DND-41 (cell line): ENCODE measurements at regions not wholly inside any gene's neighbourhood (a gene's known extent, or its start where the extent isn't known, plus 50 kb on each side); places are given as distances from the start of the nearest gene placed in this dataset.

Source experiments
- ATAC-seq: fragments of 200-7000 bp; cut with Tn5 transposase; 3 replicates; pipeline ENCODE4 v1.9.1; 2021; ENCODE audit warnings: low read depth; ENCODE audit not compliant: insufficient read depth
- DNase-seq: peaks from one replicate; pipeline ENCODE4 v3.0.0-alpha.2; 2020
- H2AFZ ChIP-seq: 2 replicates; pipeline ENCODE4 v1.6.0; 2012; ENCODE audit warnings: low read depth, low read length
- H3K27ac ChIP-seq: 2 replicates; pipeline ENCODE4 v1.5.1; 2012; ENCODE audit warnings: low read length, inconsistent platforms
- H3K27me3 ChIP-seq: fragments of 200-600 bp; sonication (generic); 2 replicates; pipeline ENCODE4 v1.6.0; 2012; ENCODE audit warnings: low read length, mild to moderate bottlenecking, inconsistent platforms; ENCODE audit not compliant: insufficient read depth, poor library complexity
- H3K36me3 ChIP-seq: 2 replicates; pipeline ENCODE4 v1.5.1; 2012; ENCODE audit warnings: low read length, inconsistent platforms; ENCODE audit not compliant: insufficient read depth
- H3K4me1 ChIP-seq: 2 replicates; pipeline ENCODE4 v1.5.1; 2012; ENCODE audit warnings: mild to moderate bottlenecking, low read length; ENCODE audit not compliant: insufficient read depth
- H3K4me2 ChIP-seq: 2 replicates; pipeline ENCODE4 v1.6.0; 2012; ENCODE audit warnings: mild to moderate bottlenecking, moderate library complexity, low read length, inconsistent platforms; ENCODE audit not compliant: insufficient read depth
- H3K4me3 ChIP-seq, 2 experiments: fragments of 200-600 bp in 1 of 2; shearing (Covaris generic) in 1 of 2; 2 replicates each; pipeline ENCODE4 v1.5.1; 2012 to 2016; ENCODE audit warnings: inconsistent platforms in 2 of 2, low read length in 2 of 2, mild to moderate bottlenecking in 2 of 2, low read depth in 1 of 2, moderate library complexity in 1 of 2
- H3K79me2 ChIP-seq: 2 replicates; pipeline ENCODE4 v1.6.0; 2012; ENCODE audit warnings: low read length, inconsistent platforms; ENCODE audit not compliant: insufficient read depth
- H3K9ac ChIP-seq: 2 replicates; pipeline ENCODE4 v1.6.0; 2012; ENCODE audit warnings: low read depth, mild to moderate bottlenecking, inconsistent platforms, low read length, moderate library complexity
- H3K9me3 ChIP-seq: 2 replicates; pipeline ENCODE4 v1.5.1; 2012; ENCODE audit warnings: low read length, moderate library complexity, mild to moderate bottlenecking, inconsistent platforms; ENCODE audit not compliant: insufficient read depth, severe bottlenecking
- H4K20me1 ChIP-seq: 2 replicates; pipeline ENCODE4 v1.6.0; 2012; ENCODE audit warnings: low read length; ENCODE audit not compliant: insufficient read depth
- EZH2 ChIP-seq: IDR thresholded peaks from 3 replicates; pipeline ENCODE4 v1.6.1; 2012; ENCODE audit warnings: borderline replicate concordance, low read depth, mild to moderate bottlenecking, moderate library complexity, low read length, inconsistent platforms; ENCODE audit not compliant: severe bottlenecking
- TF ChIP-seq, protein P1 (sequence below): IDR thresholded peaks from 2 replicates; pipeline ENCODE4 v1.5.1; 2012; ENCODE audit warnings: borderline replicate concordance, low read length, moderate library complexity, mild to moderate bottlenecking; ENCODE audit not compliant: poor library complexity, severe bottlenecking; ENCODE audit errors: extremely low read depth

DNA sequence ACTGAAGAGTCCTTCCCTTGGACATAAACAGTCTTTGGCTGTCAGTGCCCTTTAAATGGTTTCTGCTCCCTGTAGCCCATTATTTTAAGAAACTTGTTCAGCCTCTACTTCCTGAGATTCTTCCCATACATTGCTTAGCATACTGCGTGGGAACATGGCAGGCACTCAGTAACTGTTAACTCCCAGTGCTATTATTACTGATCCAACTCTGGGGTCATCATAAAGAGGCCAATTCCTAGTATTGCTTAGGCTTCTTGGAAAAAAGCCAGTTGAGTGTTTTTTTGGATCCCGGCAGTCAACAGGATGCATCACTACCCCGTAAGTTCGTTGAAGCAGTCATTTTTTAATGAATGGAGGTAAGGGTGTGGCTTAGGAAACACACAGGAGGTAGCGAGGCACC is 206.2 kb upstream of the ADAMTS9 start:
- H3K4me3 ChIP-seq, result no peak overlapping the region
- DNase-seq (no peak), ATAC-seq (no peak)
- H2AFZ ChIP-seq, result no peak overlapping the region
- no peak overlapping the region for H3K27ac ChIP-seq
- no peaks in the 10 kb centered on the region for H3K79me2 ChIP-seq
- H3K36me3 ChIP-seq, result no peaks in the 10 kb centered on the region
- no peak overlapping the region for H3K9ac ChIP-seq
- no peaks in the 10 kb centered on the region for H3K9me3 ChIP-seq
- no peaks in the 10 kb centered on the region for H3K27me3 ChIP-seq
- H3K4me2 ChIP-seq, result no peak overlapping the region
- no peaks in the 10 kb centered on the region for H4K20me1 ChIP-seq
- no peaks in the 10 kb centered on the region for H3K4me1 ChIP-seq
- TF ChIP-seq, protein P1, sequence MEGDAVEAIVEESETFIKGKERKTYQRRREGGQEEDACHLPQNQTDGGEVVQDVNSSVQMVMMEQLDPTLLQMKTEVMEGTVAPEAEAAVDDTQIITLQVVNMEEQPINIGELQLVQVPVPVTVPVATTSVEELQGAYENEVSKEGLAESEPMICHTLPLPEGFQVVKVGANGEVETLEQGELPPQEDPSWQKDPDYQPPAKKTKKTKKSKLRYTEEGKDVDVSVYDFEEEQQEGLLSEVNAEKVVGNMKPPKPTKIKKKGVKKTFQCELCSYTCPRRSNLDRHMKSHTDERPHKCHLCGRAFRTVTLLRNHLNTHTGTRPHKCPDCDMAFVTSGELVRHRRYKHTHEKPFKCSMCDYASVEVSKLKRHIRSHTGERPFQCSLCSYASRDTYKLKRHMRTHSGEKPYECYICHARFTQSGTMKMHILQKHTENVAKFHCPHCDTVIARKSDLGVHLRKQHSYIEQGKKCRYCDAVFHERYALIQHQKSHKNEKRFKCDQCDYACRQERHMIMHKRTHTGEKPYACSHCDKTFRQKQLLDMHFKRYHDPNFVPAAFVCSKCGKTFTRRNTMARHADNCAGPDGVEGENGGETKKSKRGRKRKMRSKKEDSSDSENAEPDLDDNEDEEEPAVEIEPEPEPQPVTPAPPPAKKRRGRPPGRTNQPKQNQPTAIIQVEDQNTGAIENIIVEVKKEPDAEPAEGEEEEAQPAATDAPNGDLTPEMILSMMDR, result no peak
- TF ChIP-seq EZH2, result no peak

DNA sequence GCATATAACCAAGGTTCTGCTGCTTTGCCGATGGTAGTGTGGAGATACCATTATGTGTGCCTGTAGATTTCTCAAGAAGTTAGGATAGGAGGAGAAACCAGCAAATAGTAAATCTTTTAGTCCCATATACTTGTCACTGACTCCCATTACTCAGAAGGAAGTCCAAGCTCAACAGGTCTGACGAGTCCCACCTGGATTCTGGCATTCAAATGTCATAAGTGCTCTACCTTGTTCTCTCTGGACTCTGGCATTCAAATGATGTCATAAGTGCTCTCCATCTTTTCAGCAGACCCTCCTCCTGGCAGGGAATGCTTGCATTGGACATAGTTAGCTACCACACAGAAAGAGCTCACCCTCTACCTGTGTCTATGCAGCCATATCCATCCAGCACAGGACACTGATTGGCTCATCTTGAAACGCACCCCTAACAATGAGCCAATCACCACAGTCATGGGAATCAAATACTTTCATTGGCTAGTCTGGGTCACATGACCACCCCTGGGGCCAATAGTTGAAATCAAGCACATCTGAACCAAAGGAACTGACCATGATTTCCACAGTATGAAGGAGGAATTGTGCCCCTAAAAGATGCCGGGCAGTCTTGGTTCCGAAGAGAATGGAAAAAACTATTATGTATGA is 205.0 kb upstream of the ADAMTS9 start:
- no peaks in the 10 kb centered on the region for H3K4me1 ChIP-seq
- H3K4me2 ChIP-seq, result no peak overlapping the region
- H3K9ac ChIP-seq, result no peak overlapping the region
- no peaks in the 10 kb centered on the region for H3K9me3 ChIP-seq
- no peak overlapping the region for H3K27ac ChIP-seq
- H3K36me3 ChIP-seq, result no peaks in the 10 kb centered on the region
- no peak for ATAC-seq
- H4K20me1 ChIP-seq, result no peaks in the 10 kb centered on the region
- no peak overlapping the region for H2AFZ ChIP-seq
- no peak for DNase-seq
- no peaks in the 10 kb centered on the region for H3K79me2 ChIP-seq
- H3K4me3 ChIP-seq, result no peak overlapping the region
- H3K27me3 ChIP-seq, result no peaks in the 10 kb centered on the region
- TF ChIP-seq, protein P1, result no peak
- no peak for TF ChIP-seq EZH2

DNA sequence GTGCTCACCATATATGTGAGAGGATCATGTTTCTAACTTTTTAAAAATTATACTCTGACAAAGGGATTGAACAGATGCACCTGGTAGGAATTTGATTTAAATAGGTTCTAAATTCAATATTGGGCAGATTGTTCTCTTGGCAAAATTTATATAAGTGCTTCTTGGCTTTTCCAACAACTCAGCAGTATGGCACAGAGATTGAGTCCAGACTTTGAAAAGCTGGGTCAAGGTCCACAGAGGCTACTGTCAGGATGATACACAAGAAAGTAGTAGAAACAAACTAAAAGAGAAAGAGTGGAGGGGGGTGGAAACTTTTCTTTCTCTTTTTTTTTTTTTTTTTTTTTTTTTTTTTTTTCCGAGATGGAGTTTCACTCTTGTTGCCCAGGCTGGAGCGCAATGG is 203.2 kb upstream of the ADAMTS9 start:
- DNase-seq, result no peak
- no peaks in the 10 kb centered on the region for H3K36me3 ChIP-seq
- TF ChIP-seq, protein P1, result no peak
- TF ChIP-seq EZH2, result no peak
- H3K4me3 ChIP-seq, result no peak overlapping the region
- no peak overlapping the region for H3K4me2 ChIP-seq
- H3K9me3 ChIP-seq, result no peaks in the 10 kb centered on the region
- no peak overlapping the region for H3K9ac ChIP-seq
- H3K27me3 ChIP-seq, result no peaks in the 10 kb centered on the region
- H3K4me1 ChIP-seq, result no peaks in the 10 kb centered on the region
- H3K79me2 ChIP-seq, result no peaks in the 10 kb centered on the region
- ATAC-seq, result no peak
- no peaks in the 10 kb centered on the region for H4K20me1 ChIP-seq
- H2AFZ ChIP-seq, result no peak overlapping the region
- no peak overlapping the region for H3K27ac ChIP-seq
